HPDE6-E6E7 (cell line): ENCODE measurements at regions not wholly inside any gene's neighbourhood (a gene's known extent, or its start where the extent isn't known, plus 50 kb on each side); places are given as distances from the start of the nearest gene placed in this dataset.
A peak's percentile ranks its signal among the peaks of the same experiment; 100 is the strongest.

Source experiments
- DNase-seq: peaks from one replicate; pipeline ENCODE4 v3.0.0; 2011; ENCODE audit warnings: missing footprints; ENCODE audit errors: extremely low spot score

- no peak for DNase-seq
Observed at GRCh38 chr4:45646885-45647590, 476.8 kb downstream of the GABRG1 start.

- no peak for DNase-seq
Observed at GRCh38 chr4:45640281-45640680, 483.6 kb downstream of the GABRG1 start.

GRCh38 chr4:45638641-45639040, 485.2 kb downstream of the GABRG1 start:
- no peak for DNase-seq

- DNase-seq = no peak
Observed at GRCh38 chr4:45636175-45636574, 487.7 kb downstream of the GABRG1 start.

- no peak for DNase-seq
Observed at GRCh38 chr4:45629717-45630116, 494.1 kb downstream of the GABRG1 start.

GRCh38 chr4:45621971-45622370, 501.9 kb downstream of the GABRG1 start:
- peak; percentile 38 for DNase-seq

- no peak for DNase-seq
Observed at GRCh38 chr4:45620808-45621207, 503.0 kb downstream of the GABRG1 start.

GRCh38 chr4:45596379-45597101, 527.3 kb downstream of the GABRG1 start:
- DNase-seq = no peak

GRCh38 chr4:45580334-45580733, 543.5 kb downstream of the GABRG1 start:
- DNase-seq = no peak

- no peak for DNase-seq
Observed at GRCh38 chr4:45578874-45579273, 545.0 kb downstream of the GABRG1 start.

- DNase-seq = no peak
Observed at GRCh38 chr4:45576275-45576674, 547.6 kb downstream of the GABRG1 start.

- DNase-seq = no peak
Observed at GRCh38 chr4:45569619-45570018, 554.2 kb downstream of the GABRG1 start.

- no peak for DNase-seq
Observed at GRCh38 chr4:45568694-45569093, 555.2 kb downstream of the GABRG1 start.

- no peak for DNase-seq
Observed at GRCh38 chr4:45566896-45567603, 556.8 kb downstream of the GABRG1 start.

- no peak for DNase-seq
Observed at GRCh38 chr4:45554423-45554822, 569.4 kb downstream of the GABRG1 start.

GRCh38 chr4:45550766-45551366, 573.0 kb downstream of the GABRG1 start:
- peak; percentile 14 for DNase-seq

- DNase-seq = no peak
Observed at GRCh38 chr4:45539142-45539814, 584.6 kb downstream of the GABRG1 start.

GRCh38 chr4:45530498-45530897, 593.4 kb downstream of the GABRG1 start:
- no peak for DNase-seq

- DNase-seq = no peak
Observed at GRCh38 chr4:45527160-45527559, 596.7 kb downstream of the GABRG1 start.

GRCh38 chr4:45518832-45519231, 605.0 kb downstream of the GABRG1 start:
- DNase-seq = no peak

- DNase-seq = peak; percentile 17
Observed at GRCh38 chr4:45502471-45502870, 621.4 kb downstream of the GABRG1 start.

GRCh38 chr4:45484740-45485139, 639.1 kb downstream of the GABRG1 start:
- DNase-seq = no peak
